ENCODE measurements at regions not wholly inside any gene's neighbourhood (a gene's known extent, or its start where the extent isn't known, plus 50 kb on each side); places are given as distances from the start of the nearest gene placed in this dataset.

GRCh38 chr12:118746960-118747359 is 234.4 kb upstream of the SRRM4 start (continued):
- TF ChIP-seq ARNT (IDR thresholded peaks at IDR 0.05) (no peak), U2AF1 (optimal IDR thresholded peaks at IDR 0.05; ENCODE audit: low read depth, low read length) (no peak), RREB1 (CRISPR knock-in tag; IDR thresholded peaks at IDR 0.05) (no peak), ZNF639 (CRISPR knock-in tag; conservative IDR thresholded peaks at IDR 0.05 in 1 of 2, IDR thresholded peaks at IDR 0.05 in 1 of 2) (no peak), CAMTA2 (CRISPR knock-in tag; conservative IDR thresholded peaks at IDR 0.05) (no peak), ZFPM2 (CRISPR knock-in tag; IDR thresholded peaks at IDR 0.05) (no peak), FOXO4 (CRISPR knock-in tag; IDR thresholded peaks at IDR 0.05) (no peak)
